Esophagus squamous epithelium (tissue), 4 donors: ENCODE measurements at regions not wholly inside any gene's neighbourhood (a gene's known extent, or its start where the extent isn't known, plus 50 kb on each side); places are given as distances from the start of the nearest gene placed in this dataset.

Source experiments
- POLR2A ChIP-seq, 4 donors: fragments of 450-650 bp; IDR thresholded peaks; one replicate each; pipeline ENCODE4 v1.6.1; 2017; ENCODE audit warnings: antibody characterized with exemption in 4 of 4, mild to moderate bottlenecking in 4 of 4, moderate library complexity in 3 of 4
- TF ChIP-seq, protein P1 (sequence below), 6 experiments: fragments of 450-650 bp in 4 of 6; fragments of 200-600 bp in 2 of 6; sonication (generic) in 2 of 6; IDR thresholded peaks; one replicate each; pipeline ENCODE4 v1.5.1; 2016 to 2019; ENCODE audit warnings: antibody characterized with exemption in 6 of 6, mild to moderate bottlenecking in 4 of 6, moderate library complexity in 4 of 6

DNA sequence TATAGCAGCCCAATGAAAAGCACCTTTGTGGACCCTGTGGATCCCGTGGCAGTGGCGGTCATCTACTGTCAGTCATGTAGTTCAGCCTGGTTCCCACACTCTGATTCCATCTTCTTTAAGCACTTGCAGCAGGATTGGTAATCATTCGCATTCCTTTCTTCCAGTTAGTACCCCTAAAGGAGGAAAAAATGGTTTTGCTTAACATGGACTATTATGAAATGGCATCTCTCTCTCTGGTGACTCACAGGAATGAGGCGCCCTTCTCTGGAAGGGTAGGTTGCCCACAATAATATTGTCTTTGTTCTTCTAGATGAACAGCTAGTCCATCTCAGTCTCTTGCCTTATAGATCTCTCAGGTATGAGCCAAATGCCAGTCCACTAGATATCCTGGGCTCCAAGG, 127.9 kb upstream of the MROH9 start:
- TF ChIP-seq, protein P1, sequence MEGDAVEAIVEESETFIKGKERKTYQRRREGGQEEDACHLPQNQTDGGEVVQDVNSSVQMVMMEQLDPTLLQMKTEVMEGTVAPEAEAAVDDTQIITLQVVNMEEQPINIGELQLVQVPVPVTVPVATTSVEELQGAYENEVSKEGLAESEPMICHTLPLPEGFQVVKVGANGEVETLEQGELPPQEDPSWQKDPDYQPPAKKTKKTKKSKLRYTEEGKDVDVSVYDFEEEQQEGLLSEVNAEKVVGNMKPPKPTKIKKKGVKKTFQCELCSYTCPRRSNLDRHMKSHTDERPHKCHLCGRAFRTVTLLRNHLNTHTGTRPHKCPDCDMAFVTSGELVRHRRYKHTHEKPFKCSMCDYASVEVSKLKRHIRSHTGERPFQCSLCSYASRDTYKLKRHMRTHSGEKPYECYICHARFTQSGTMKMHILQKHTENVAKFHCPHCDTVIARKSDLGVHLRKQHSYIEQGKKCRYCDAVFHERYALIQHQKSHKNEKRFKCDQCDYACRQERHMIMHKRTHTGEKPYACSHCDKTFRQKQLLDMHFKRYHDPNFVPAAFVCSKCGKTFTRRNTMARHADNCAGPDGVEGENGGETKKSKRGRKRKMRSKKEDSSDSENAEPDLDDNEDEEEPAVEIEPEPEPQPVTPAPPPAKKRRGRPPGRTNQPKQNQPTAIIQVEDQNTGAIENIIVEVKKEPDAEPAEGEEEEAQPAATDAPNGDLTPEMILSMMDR (IDR thresholded peaks at IDR 0.05) = no peak
- no peak for TF ChIP-seq POLR2A (IDR thresholded peaks at IDR 0.05)
